Lower lobe of right lung (tissue), 2 donors: ENCODE measurements at regions not wholly inside any gene's neighbourhood (a gene's known extent, or its start where the extent isn't known, plus 50 kb on each side); places are given as distances from the start of the nearest gene placed in this dataset.
"Not testable (repeated sequence)": the region's sequence is repeated elsewhere in the genome, so short reads cannot be mapped to it uniquely, and the experiment has no call there.

Source experiments
- ATAC-seq, 2 donors: fragments of 200-7000 bp; cut with Tn5 transposase; one replicate each; pipeline ENCODE4 v1.9.1; 2020 to 2022; ENCODE audit warnings: mild to moderate bottlenecking in 2 of 2, moderate library complexity in 2 of 2
- DNase-seq: peaks from one replicate; pipeline ENCODE4 v3.0.0-alpha.2; 2020
- H3K27ac ChIP-seq: fragments of 200-600 bp; one replicate; pipeline ENCODE4 v1.8.0; 2022
- H3K27me3 ChIP-seq: fragments of 200-600 bp; one replicate; pipeline ENCODE4 v1.8.0; 2022; ENCODE audit warnings: low read depth
- H3K36me3 ChIP-seq: fragments of 200-600 bp; one replicate; pipeline ENCODE4 v1.8.0; 2022; ENCODE audit warnings: mild to moderate bottlenecking
- H3K4me1 ChIP-seq: fragments of 200-600 bp; one replicate; pipeline ENCODE4 v1.8.0; 2022
- H3K4me3 ChIP-seq: fragments of 200-600 bp; one replicate; pipeline ENCODE4 v1.8.0; 2022; ENCODE audit warnings: mild to moderate bottlenecking
- H3K9me3 ChIP-seq: fragments of 200-600 bp; one replicate; pipeline ENCODE4 v1.8.0; 2022
- intact Hi-C: fragments of 100-400 bp; cut with DNase I; formaldehyde crosslinking; loops from one replicate; pipeline ENCODE4 v1.11.0; 2022
- TF ChIP-seq, protein P1 (sequence below): fragments of 200-600 bp; IDR thresholded peaks from one replicate; pipeline ENCODE4 v1.8.0; 2022; ENCODE audit warnings: antibody characterized with exemption, mild to moderate bottlenecking
- donor health status: DM: no; HTN: yes; CAD: no; lungs with severe emphysema.

DNA sequence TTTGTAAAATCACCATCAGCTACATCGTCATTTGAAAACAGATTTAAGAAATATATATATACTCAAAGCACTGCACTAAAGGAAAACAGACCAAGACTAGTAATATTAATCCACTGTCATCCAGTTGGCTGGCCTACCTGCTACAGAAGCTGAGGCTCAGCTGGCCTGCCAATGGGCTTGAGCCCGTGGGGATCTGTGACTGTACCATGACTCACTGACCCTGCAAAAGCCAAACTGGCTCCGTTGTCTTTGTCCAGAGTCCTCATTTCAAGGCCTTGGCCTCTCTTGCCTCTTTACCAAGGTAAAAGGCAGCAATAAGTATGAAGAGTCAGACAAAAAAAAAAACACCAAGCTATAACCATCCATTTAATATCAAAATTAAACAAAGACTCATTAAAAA, 463.5 kb upstream of the RASGRP1 start:
- no peaks in the 10 kb centered on the region for H3K9me3 ChIP-seq
- intact Hi-C loops = no loop called here
- no peaks in the 10 kb centered on the region for H3K27me3 ChIP-seq
- DNase-seq = no peak
- H3K4me3 ChIP-seq = no peak overlapping the region
- no peak overlapping the region for H3K27ac ChIP-seq
- no peaks in the 10 kb centered on the region for H3K4me1 ChIP-seq
- ATAC-seq = no peak
- TF ChIP-seq, protein P1, sequence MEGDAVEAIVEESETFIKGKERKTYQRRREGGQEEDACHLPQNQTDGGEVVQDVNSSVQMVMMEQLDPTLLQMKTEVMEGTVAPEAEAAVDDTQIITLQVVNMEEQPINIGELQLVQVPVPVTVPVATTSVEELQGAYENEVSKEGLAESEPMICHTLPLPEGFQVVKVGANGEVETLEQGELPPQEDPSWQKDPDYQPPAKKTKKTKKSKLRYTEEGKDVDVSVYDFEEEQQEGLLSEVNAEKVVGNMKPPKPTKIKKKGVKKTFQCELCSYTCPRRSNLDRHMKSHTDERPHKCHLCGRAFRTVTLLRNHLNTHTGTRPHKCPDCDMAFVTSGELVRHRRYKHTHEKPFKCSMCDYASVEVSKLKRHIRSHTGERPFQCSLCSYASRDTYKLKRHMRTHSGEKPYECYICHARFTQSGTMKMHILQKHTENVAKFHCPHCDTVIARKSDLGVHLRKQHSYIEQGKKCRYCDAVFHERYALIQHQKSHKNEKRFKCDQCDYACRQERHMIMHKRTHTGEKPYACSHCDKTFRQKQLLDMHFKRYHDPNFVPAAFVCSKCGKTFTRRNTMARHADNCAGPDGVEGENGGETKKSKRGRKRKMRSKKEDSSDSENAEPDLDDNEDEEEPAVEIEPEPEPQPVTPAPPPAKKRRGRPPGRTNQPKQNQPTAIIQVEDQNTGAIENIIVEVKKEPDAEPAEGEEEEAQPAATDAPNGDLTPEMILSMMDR = no peak
- no peaks in the 10 kb centered on the region for H3K36me3 ChIP-seq

DNA sequence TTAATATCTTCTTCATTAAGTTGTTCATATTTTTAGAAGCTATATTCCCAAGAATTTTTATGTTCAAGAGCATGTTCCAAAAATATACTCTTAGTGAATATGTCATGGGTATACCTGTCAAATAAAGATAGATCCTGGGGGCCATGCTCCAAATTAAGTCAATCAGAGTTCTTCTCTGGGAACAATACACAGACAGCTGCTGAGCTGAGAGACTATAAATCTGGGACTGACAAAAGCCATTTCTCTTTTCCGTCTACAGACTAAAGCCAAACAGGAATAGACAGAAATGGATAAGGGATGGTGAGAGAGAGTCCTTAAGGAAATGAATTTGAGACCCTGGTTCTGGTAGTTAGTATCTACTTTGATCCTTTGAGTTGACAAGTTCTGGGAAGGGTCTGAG, 465.1 kb upstream of the RASGRP1 start:
- DNase-seq (no peak), ATAC-seq (no peak)
- TF ChIP-seq, protein P1 = no peak
- H3K4me3 ChIP-seq = no peak overlapping the region
- no peaks in the 10 kb centered on the region for H3K9me3 ChIP-seq
- no peak overlapping the region for H3K27ac ChIP-seq
- no peaks in the 10 kb centered on the region for H3K27me3 ChIP-seq
- H3K4me1 ChIP-seq = no peaks in the 10 kb centered on the region
- intact Hi-C loops = no loop called here
- no peaks in the 10 kb centered on the region for H3K36me3 ChIP-seq

DNA sequence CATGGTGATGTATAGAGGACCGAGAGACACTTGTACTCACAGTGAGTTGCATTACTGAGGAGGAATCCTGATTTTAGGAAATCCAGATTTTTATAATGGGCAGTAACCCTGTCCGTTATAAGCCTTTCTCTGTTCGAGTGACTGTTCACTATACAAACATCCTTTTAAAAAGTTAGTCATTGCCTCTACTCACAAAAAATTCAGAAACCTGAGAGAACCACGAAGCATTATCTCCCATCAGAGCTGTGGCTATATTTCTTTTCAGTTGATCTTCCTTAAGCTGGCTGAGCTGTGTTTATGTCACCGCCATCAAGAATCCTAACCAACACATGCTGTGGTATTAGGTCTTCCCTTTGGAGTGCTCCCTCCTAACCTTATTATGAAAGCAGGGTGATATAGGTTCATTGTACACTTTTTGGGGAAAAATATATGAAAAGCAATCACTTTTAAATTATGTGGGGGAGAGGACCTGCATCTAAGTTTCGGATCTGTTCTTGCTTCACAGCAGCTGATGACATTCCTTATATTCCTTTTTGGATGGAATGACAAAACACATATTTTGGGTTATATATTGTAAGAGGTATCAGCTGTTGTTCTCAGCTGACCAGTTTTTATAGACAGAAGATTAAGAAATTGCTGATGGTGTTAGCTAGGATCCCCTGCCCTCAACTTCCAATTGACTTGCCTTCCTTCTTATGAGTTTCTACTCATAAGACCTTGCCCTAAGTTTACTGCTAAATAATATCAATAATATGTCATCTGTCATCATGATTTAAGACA, 465.9 kb upstream of the RASGRP1 start:
- intact Hi-C loops = no loop called here
- ATAC-seq (no peak), DNase-seq (no peak)
- Histone ChIP-seq H3K27me3 (no peaks in the 10 kb centered on the region), H3K27ac (no peak overlapping the region), H3K4me3 (no peak overlapping the region), H3K4me1 (no peaks in the 10 kb centered on the region), H3K36me3 (no peaks in the 10 kb centered on the region), H3K9me3 (no peaks in the 10 kb centered on the region)
- TF ChIP-seq, protein P1 = no peak

DNA sequence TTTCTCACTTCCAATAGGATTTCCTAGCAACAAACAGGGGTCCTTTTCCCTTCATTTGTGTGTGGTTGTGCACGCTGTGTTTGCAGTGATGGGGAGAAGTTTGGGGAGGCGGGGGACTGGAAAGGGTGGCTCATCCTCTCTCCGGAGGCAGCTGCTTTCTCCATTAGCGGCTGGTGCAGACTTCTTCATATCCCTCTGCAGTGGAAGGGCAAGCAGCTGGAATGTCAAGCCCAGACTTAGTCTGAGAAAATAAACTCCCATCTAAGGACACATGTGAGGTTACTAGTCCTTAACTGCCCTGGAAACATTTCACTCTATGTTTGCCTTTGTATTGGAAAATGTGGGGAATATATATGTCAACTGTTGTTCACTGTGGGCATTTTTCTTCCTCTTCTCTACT, 467.0 kb upstream of the RASGRP1 start:
- Histone ChIP-seq H3K4me3 (no peak overlapping the region), H3K36me3 (no peaks in the 10 kb centered on the region), H3K9me3 (no peaks in the 10 kb centered on the region), H3K27me3 (no peaks in the 10 kb centered on the region), H3K4me1 (no peaks in the 10 kb centered on the region), H3K27ac (no peak overlapping the region)
- ATAC-seq (no peak), DNase-seq (no peak)
- intact Hi-C loops = no loop called here
- TF ChIP-seq, protein P1 = no peak

DNA sequence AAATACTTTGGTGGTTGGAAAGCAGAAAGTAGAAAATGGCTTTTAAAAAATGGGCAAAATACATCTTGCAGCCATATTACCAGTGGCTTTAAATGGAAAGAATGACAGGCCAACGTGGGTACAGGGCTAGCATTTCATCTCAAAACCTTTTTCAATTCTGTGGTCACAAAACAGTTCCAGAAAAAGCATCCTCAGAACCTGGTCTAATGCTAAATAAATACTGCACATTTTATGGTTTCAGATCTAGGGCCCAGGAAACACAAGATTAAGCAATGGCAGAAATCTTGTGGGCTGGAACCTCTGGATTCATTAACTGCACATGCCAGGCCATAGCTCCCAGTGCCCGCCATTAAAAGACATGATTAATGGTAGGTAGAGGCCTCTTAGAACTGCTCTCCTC, 470.2 kb upstream of the RASGRP1 start:
- no peaks in the 10 kb centered on the region for H3K9me3 ChIP-seq
- ATAC-seq (no peak), DNase-seq (no peak)
- intact Hi-C loops = no loop called here
- H3K27ac ChIP-seq = no peak overlapping the region
- H3K4me1 ChIP-seq = no peaks in the 10 kb centered on the region
- H3K36me3 ChIP-seq = no peaks in the 10 kb centered on the region
- no peak overlapping the region for H3K4me3 ChIP-seq
- H3K27me3 ChIP-seq = no peaks in the 10 kb centered on the region
- TF ChIP-seq, protein P1 = no peak

DNA sequence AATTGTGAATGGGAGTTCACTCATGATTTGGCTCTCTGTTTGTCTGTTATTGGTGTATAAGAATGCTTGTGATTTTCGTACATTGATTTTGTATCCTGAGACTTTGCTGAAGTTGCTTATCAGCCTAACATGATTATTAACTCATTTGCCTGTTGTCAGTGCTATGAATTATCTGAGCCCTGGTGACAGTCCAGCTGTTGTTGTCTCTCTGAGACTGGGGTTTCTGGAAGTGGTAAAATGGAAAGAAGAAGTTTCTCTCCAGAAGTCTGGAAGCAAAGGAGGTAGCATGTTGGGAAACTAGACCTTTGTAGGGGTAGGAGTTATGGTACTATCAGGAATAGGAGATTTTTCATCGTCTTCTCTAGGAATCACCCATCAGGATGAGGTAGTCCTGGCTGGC, 473.0 kb upstream of the RASGRP1 start:
- H3K27me3 ChIP-seq, H3K27ac ChIP-seq, H3K4me1 ChIP-seq, ATAC-seq, DNase-seq, H3K4me3 ChIP-seq, intact Hi-C loops, H3K36me3 ChIP-seq, H3K9me3 ChIP-seq: not testable (repeated sequence)
